Neural cell (in vitro differentiated cells): ENCODE measurements at regions not wholly inside any gene's neighbourhood (a gene's known extent, or its start where the extent isn't known, plus 50 kb on each side); places are given as distances from the start of the nearest gene placed in this dataset.

ENCODE experiments used
- H2AFZ ChIP-seq: fragments of 200-600, 300-800 bp; sonication (generic), shearing (Covaris generic); 2 replicates; pipeline ENCODE4 v1.6.0; 2014; ENCODE audit warnings: low read depth, mild to moderate bottlenecking, antibody characterized with exemption, low read length, moderate library complexity
- H3F3A ChIP-seq: fragments of 200-600 bp; shearing (Covaris generic); 2 replicates; pipeline ENCODE4 v1.6.1; 2016; ENCODE audit warnings: mild to moderate bottlenecking, moderate library complexity, mixed read lengths, antibody characterized with exemption, low read length; ENCODE audit not compliant: insufficient read depth, poor library complexity, severe bottlenecking
- H3K27ac ChIP-seq: fragments of 200-600, 300-800 bp; sonication (generic), shearing (Covaris generic); 2 replicates; pipeline ENCODE4 v1.5.1; 2014; ENCODE audit warnings: mild to moderate bottlenecking, low read length, moderate library complexity
- H3K27me3 ChIP-seq: fragments of 300-800, 200-600 bp; sonication (generic), shearing (Covaris generic); 2 replicates; pipeline ENCODE4 v1.6.0; 2014; ENCODE audit warnings: mild to moderate bottlenecking, low read depth, low read length, moderate library complexity; ENCODE audit not compliant: insufficient read depth
- H3K36me3 ChIP-seq: fragments of 300-800, 200-600 bp; sonication (generic), shearing (Covaris generic); 2 replicates; pipeline ENCODE4 v1.5.1; 2014; ENCODE audit warnings: mild to moderate bottlenecking, antibody characterized with exemption, low read length, moderate library complexity; ENCODE audit not compliant: insufficient read depth
- H3K4me2 ChIP-seq: fragments of 300-800, 200-600 bp; sonication (generic), shearing (Covaris generic); 2 replicates; pipeline ENCODE4 v1.6.0; 2014; ENCODE audit warnings: mild to moderate bottlenecking, low read length
- H3K4me3 ChIP-seq: fragments of 300-800, 200-600 bp; sonication (generic), shearing (Covaris generic); 2 replicates; pipeline ENCODE4 v1.5.1; 2014; ENCODE audit warnings: mild to moderate bottlenecking, low read length, moderate library complexity
- H3K79me2 ChIP-seq: fragments of 200-600 bp; shearing (Covaris generic); replicated peaks from 2 replicates; pipeline ENCODE4 v1.6.0; 2014; ENCODE audit warnings: mild to moderate bottlenecking, low read length, moderate library complexity; ENCODE audit not compliant: insufficient read depth
- H3K9ac ChIP-seq: fragments of 300-800, 200-600 bp; sonication (generic), shearing (Covaris generic); 2 replicates; pipeline ENCODE4 v1.6.1; 2016; ENCODE audit warnings: mild to moderate bottlenecking, low read length, mixed read lengths
- H3K9me2 ChIP-seq: fragments of 200-600 bp; shearing (Covaris generic); 2 replicates; pipeline ENCODE4 v1.6.1; 2016; ENCODE audit warnings: mild to moderate bottlenecking, low read length, mixed read lengths; ENCODE audit not compliant: insufficient read depth
- H3K9me3 ChIP-seq: fragments of 200-600, 300-800 bp; sonication (generic), shearing (Covaris generic); 2 replicates; pipeline ENCODE4 v1.6.1; 2016; ENCODE audit warnings: mild to moderate bottlenecking, mixed run types, low read length, moderate library complexity, mixed read lengths
- H4K20me1 ChIP-seq: fragments of 200-600 bp; shearing (Covaris generic); 2 replicates; pipeline ENCODE4 v1.6.1; 2016; ENCODE audit warnings: mild to moderate bottlenecking, mixed run types; ENCODE audit not compliant: insufficient read depth
- CTCF ChIP-seq: fragments of 450-650 bp; IDR thresholded peaks from 2 replicates; pipeline ENCODE4 v1.5.1; 2014; ENCODE audit warnings: antibody characterized with exemption, mild to moderate bottlenecking, moderate library complexity; ENCODE audit not compliant: poor library complexity, severe bottlenecking
- EP300 ChIP-seq: fragments of 450-650 bp; conservative IDR thresholded peaks from 2 replicates; pipeline ENCODE4 v1.6.1; 2014; ENCODE audit warnings: antibody characterized with exemption, mild to moderate bottlenecking, moderate library complexity; ENCODE audit not compliant: poor library complexity, severe bottlenecking
- EZH2 ChIP-seq: fragments of 200-600, 300-800 bp; shearing (Covaris generic), sonication (generic); IDR thresholded peaks from 2 replicates; pipeline ENCODE4 v1.6.1; 2014; ENCODE audit warnings: antibody characterized with exemption, low read length, borderline replicate concordance, mild to moderate bottlenecking; ENCODE audit not compliant: insufficient read depth, poor library complexity, severe bottlenecking
- MXI1 ChIP-seq: fragments of 450-650 bp; conservative IDR thresholded peaks from 2 replicates; pipeline ENCODE4 v1.6.1; 2014; ENCODE audit warnings: antibody characterized with exemption, mild to moderate bottlenecking; ENCODE audit not compliant: poor library complexity, severe bottlenecking
- POLR2AphosphoS5 ChIP-seq: IDR thresholded peaks from 2 replicates; pipeline ENCODE4 v1.6.1; 2012
- RAD21 ChIP-seq: fragments of 450-650 bp; conservative IDR thresholded peaks from 2 replicates; pipeline ENCODE4 v1.6.1; 2014; ENCODE audit warnings: antibody characterized with exemption, mild to moderate bottlenecking, moderate library complexity
- SMC3 ChIP-seq: fragments of 450-650 bp; conservative IDR thresholded peaks from 2 replicates; pipeline ENCODE4 v1.6.1; 2014; ENCODE audit warnings: antibody characterized with exemption, mild to moderate bottlenecking, moderate library complexity; ENCODE audit not compliant: poor library complexity
- TAF1 ChIP-seq: IDR thresholded peaks from 2 replicates; pipeline ENCODE4 v1.6.1; 2012; ENCODE audit warnings: low read depth
- TF ChIP-seq, protein P1 (sequence below): IDR thresholded peaks from 2 replicates; pipeline ENCODE4 v1.6.1; 2012; ENCODE audit warnings: borderline replicate concordance

- H3K4me2 ChIP-seq, result no peak overlapping the region
- H2AFZ ChIP-seq, result no peak overlapping the region
- no peaks in the 10 kb centered on the region for H4K20me1 ChIP-seq
- H3K79me2 ChIP-seq, result no peaks in the 10 kb centered on the region
- no peaks in the 10 kb centered on the region for H3K9me2 ChIP-seq
- no peaks in the 10 kb centered on the region for H3K9me3 ChIP-seq
- no peaks in the 10 kb centered on the region for H3K36me3 ChIP-seq
- no peak overlapping the region for H3K27ac ChIP-seq
- no peak overlapping the region for H3K9ac ChIP-seq
- H3K4me3 ChIP-seq, result no peak overlapping the region
- no peaks in the 10 kb centered on the region for H3K27me3 ChIP-seq
- no peaks in the 10 kb centered on the region for H3F3A ChIP-seq
- TF ChIP-seq, protein P1, sequence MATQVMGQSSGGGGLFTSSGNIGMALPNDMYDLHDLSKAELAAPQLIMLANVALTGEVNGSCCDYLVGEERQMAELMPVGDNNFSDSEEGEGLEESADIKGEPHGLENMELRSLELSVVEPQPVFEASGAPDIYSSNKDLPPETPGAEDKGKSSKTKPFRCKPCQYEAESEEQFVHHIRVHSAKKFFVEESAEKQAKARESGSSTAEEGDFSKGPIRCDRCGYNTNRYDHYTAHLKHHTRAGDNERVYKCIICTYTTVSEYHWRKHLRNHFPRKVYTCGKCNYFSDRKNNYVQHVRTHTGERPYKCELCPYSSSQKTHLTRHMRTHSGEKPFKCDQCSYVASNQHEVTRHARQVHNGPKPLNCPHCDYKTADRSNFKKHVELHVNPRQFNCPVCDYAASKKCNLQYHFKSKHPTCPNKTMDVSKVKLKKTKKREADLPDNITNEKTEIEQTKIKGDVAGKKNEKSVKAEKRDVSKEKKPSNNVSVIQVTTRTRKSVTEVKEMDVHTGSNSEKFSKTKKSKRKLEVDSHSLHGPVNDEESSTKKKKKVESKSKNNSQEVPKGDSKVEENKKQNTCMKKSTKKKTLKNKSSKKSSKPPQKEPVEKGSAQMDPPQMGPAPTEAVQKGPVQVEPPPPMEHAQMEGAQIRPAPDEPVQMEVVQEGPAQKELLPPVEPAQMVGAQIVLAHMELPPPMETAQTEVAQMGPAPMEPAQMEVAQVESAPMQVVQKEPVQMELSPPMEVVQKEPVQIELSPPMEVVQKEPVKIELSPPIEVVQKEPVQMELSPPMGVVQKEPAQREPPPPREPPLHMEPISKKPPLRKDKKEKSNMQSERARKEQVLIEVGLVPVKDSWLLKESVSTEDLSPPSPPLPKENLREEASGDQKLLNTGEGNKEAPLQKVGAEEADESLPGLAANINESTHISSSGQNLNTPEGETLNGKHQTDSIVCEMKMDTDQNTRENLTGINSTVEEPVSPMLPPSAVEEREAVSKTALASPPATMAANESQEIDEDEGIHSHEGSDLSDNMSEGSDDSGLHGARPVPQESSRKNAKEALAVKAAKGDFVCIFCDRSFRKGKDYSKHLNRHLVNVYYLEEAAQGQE, result no peak
- TF ChIP-seq POLR2AphosphoS5, result no peak
- TF ChIP-seq CTCF, result no peak
- TF ChIP-seq SMC3, result no peak
- no peak for TF ChIP-seq RAD21
- TF ChIP-seq MXI1, result no peak
- TF ChIP-seq EZH2, result no peak
- TF ChIP-seq TAF1, result no peak
- no peak for TF ChIP-seq EP300
These were observed 163.2 kb upstream of the MRPS30 start for GRCh38 chr5:44645502-44645901.

- Histone ChIP-seq H3K27ac (no peak overlapping the region), H4K20me1 (no peaks in the 10 kb centered on the region), H3K4me2 (no peak overlapping the region), H3K4me3 (no peak overlapping the region), H3K36me3 (no peaks in the 10 kb centered on the region), H3K27me3 (no peaks in the 10 kb centered on the region), H3K9me3 (no peaks in the 10 kb centered on the region), H3K79me2 (no peaks in the 10 kb centered on the region), H3K9ac (no peak overlapping the region), H3K9me2 (no peaks in the 10 kb centered on the region), H2AFZ (no peak overlapping the region), H3F3A (no peaks in the 10 kb centered on the region)
- TF ChIP-seq RAD21 (no peak), EZH2 (no peak), SMC3 (no peak), POLR2AphosphoS5 (no peak), CTCF (no peak), TAF1 (no peak), EP300 (no peak), MXI1 (no peak)
- TF ChIP-seq, protein P1, result no peak
These were observed 164.1 kb upstream of the MRPS30 start for GRCh38 chr5:44644628-44645027.
